GM18861 (cell line): ENCODE measurements at regions not wholly inside any gene's neighbourhood (a gene's known extent, or its start where the extent isn't known, plus 50 kb on each side); places are given as distances from the start of the nearest gene placed in this dataset.

Experiments used
- ATAC-seq: cut with Tn5 transposase; IDR thresholded peaks from one replicate; pipeline ENCODE4 v1.9.1; 2021; ENCODE audit not compliant: unreplicated experiment

DNA sequence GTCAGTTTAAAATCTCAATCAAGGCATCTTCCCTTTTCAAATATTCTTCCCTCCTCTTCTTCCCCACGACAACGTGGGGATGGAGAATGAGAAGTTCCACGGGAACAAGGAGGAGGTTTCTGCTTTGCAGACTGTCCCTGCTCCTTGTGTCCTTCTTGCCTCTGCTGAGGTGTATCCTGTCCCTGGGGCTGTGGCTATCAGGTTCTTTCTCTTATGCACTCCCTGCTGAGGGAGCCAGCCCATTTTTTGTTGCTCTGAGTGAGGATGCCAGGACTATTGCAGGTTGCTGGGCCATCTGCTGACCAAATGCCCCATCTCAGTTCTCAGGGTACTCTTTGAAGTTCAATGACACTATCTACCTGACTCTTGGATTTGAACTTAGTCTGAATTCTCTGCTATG lies 533.6 kb downstream of the RNF144B start:
- no peak for ATAC-seq

DNA sequence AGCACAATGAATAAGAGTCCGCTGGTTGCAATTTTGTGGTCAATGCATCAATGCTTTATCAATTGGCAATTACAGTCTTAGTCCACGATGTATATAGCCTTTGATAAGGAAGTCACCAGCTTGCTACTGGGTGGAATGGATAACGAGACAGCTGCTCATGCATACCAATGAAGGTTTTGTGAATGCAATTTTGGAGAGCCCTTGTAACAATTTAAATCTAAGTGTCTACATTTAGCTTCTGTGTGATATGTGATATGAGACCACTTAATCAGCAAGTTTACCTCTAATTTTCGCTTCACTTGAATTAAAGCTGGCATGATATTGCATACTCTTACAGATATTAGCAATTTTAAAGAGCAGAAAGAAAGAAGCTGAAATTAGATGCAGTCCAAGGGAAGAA lies 543.9 kb downstream of the RNF144B start:
- ATAC-seq, result no peak

DNA sequence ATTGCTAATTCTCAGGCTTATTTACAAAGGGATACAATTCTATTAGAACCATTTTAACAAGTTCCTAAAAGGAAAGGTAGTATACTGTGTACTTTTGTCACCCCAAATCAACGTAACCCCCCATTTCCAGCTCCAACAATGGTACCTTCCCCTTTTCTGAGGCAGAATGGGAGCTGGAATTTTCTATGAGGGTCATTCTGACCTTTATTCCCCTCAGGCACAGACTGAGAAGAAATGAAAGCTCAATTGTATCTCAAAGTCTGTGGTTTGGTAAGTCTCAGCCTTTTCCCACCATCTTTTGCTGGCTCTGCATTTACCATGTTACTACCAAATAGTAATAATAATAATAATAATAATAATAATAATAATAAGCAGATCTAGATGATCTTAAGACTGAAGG lies 571.0 kb downstream of the RNF144B start:
- no peak for ATAC-seq

DNA sequence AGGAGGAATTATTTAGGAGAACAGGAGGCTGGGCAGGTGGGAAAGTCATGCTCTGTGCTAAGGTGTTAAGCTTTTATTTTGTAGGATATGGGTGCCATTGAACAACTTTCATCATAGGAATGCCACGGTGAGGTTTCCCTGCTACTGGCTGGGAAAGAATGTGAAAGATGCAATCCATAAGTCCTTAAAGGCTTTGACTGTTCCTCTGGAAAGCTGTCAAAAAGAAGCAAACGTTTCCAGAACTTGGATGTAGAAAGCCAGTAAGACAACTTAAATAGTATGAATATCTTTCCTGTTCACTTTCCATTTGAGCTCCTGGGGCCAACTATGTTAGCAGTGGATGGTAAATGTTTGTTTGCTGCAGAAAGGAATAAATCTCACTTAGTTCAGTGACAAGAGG lies 574.4 kb downstream of the RNF144B start:
- ATAC-seq, result no peak

DNA sequence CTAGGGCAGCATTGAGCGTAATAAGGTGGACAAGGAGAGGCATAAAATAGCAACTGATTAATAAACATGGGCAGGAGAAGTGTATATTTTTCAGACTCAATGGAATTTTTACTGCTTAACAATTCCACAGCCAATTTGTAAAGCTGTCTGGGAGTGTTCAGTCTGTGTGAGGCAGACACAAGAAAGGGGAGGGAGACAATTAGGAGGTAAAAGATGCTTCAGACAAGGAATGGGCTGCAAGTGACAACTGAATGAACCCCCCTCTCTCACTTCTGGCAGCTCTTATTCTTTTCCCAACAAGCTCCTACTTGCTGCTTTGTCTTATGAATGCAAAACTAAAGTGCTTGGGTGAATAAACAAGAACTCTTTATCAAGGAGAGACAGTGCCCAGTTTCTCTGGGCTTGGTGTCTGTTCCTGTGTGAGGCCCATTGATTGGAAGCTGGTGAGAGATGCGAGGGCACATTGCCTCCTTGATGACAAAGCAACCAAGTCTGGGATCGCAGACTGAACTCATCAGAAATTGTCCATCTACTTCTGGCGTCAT lies 575.3 kb downstream of the RNF144B start:
- no peak for ATAC-seq

DNA sequence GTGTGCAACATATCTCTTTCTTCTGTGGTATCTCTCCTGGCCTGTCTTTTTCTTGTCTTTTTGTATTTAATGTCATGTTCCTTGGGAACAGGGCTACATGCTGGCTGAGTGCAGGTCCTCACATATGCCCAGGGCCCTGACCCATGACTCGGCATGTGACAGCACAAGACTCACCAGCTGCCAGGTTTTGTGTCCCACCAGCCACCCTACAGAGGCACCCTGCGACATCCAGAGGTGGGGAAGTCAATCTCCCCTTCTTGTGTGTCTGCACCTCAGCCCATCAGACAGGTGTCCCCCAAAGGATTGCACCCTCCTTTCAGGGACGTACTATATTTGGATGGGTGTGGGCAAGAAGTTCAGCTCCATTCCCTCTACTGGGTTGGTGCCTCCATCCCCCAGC lies 576.3 kb downstream of the RNF144B start:
- no peak for ATAC-seq

DNA sequence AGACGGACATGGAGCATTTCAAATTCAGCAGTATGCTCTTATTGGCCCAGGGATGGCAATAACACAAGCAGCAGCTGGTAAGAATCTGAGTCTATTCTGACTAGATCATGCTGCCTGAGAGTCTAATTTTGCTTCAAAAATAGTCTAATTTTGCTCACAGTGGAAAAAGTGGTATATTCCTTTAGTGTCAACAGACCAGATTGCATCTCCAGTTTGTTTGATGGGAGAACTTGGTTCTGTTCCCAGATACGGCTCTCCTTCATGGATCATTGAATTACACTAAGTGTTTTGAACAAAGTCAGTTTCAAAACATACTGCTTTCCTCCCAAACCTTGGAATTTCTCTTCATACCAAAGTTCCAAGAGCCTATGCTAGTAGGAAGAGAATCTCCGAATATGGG lies 586.1 kb downstream of the RNF144B start:
- ATAC-seq, result no peak

DNA sequence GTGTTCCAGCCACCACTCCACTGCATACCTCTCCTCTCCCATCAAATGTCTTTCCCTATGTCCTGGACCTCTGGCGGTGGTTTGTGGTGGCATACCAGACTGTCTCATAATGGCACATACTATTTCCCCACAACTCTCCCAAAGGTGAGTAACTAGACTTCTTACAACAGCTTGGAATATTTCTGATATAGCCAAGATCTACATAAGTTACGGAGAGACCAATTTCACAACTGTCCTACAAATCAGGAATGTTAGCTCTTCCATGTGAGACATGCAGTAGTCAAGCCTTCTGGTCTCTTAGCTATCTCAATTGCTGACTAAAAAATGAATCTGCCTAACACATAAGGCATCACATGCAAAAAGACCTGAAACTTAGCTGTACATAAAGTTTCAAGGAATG lies 588.9 kb downstream of the RNF144B start:
- no peak for ATAC-seq

DNA sequence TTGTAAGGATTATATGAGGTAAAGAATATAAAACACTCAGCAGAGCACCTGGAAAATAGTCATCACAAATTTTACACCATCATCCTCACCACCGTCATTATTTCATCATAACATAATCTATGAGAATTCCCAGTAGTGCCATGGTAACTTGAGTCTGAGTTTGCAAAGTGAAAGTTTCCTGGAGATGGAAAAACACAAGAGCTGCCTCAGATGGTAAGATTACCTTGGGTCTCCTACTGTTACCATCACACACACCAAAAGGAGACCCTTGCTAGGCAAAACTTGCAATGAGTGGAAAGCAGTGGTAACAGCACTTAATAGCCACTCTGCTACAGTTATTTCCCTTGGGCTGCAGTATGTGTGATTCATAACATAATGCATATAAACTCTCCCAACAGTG lies 589.8 kb downstream of the RNF144B start:
- ATAC-seq, result no peak

DNA sequence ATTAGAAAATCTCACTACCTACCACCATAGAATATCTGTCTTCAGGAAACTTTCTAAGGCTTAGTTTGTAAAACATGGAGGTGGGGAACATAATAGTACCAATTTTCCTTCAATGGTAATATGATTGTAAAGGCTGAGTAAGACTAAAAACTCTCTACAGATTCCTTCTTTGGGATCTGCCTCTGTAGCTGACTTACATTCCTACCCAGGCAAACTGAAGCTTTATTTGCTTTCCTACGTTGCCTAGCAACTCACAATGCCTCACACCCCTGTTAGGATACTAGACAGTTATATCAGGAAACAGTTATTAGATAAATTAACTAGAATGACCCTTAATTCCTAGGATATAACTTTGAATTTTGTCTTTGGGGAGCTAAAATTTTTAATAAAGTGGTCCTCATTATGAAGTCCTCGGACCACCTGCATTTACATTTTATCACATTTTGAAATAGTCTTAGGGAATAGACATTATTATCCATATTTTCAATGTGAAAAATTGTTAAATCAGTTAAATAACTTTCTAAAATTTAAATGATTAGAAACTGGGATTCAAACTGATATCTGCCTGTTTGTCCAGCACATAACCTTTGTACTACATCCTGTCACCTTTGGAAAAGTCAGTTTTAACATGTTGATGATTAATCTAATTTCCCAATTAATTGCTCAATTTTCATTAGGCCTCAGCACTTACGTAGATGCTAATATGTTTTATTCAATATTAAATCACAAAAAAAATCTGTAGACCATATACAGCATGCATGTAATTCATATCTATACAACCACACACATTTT lies 591.4 kb downstream of the RNF144B start:
- no peak for ATAC-seq

DNA sequence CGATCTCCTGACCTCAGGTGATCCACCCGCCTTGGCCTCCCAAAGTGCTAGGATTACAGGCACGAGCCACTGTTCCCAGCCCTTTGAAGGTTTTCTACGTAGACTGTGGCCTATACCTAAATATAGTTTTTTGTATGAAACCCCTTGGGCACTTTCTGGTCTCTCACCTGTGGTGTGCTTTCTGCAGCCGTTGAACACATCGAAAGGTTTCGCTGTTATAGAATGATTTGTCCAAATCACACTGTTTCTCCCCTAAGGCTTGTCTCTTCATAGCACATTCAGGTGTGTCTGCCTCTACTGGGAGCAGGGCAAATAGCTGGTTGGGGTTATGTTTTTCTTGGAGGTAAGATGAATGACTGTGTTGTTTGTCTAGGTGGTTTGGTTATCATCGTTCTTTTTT lies 597.9 kb downstream of the RNF144B start:
- ATAC-seq, result no peak

DNA sequence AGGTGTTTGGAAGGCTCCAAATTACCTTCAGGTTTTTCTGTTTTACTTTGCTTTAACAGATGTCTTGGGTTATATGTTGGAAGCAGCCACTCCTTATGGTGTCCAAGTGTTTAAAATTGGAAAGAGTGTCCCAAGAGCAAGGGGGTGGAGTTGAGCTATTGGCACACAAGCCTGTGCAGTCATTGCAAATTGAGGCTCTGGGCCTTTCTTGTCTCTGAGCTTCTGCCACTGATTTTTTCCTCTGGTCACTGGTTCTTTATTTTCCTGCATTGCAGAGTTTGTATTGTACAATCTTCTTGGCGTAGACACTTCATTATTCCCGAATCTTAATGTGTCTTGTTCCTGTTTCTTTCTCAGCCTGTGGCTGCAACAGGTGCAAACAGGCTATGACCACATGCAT lies 598.8 kb downstream of the RNF144B start:
- no peak for ATAC-seq

DNA sequence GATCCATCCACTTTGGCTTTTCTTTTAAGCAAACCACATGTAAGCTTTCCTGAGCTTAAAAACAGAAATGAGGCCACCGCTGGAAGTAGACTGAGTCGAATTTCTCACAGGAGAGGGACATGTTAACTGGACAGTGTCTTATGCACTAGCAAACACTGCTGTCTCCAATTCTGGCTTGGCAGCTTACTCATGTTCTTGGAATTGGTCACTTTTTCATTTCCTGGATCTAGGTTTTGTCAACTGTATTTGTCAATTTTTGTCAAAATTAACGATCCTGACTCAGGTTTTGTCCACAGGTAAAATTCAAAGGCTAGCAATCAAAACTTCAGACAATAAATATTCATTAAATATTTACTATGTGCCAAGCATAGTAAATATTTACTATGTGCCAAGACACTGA lies 601.5 kb downstream of the RNF144B start:
- ATAC-seq, result no peak

DNA sequence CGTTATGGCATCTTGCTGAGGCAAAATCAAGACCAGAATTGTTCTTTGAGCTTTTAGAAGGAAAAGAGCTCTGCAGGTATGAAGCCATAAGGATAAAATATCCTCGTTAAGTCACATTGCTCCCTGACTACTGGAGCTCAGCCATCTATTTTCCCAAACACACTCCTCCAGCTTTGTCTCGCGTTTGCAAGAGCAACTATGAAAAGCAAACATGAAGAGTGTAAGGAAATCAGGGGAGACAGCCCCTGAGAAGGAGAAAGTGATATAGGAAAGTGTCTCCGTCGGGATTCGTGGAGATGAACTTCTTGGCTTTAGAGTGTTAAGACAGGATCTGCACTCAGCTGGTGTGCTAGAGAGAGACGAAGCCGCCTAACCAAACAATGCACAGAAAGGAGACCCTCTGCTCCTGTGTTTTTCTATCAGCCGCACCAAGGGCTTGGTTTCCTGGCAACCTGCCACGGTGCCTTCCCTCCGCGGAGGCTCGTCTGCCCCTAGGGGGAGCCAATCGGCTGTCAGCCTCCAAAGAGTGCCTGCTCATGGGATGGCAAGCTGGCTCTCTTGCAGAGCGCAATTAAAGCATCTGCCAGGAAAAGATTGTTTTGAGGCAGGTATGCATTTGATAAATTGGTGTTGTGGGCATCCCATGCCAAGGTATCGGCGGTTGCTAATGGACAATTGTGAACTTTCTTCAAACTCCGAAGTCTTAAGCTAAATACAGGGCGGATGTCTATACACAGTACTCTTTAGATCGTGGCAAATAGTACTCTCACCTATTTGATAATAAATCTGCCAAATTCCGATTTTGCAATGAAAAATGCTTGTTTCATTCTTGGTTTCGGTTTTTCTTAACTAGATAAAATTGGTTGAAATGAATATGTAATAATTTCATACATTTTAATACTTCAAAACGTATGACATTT lies 603.2 kb downstream of the RNF144B start:
- peak; percentile 95 for ATAC-seq

DNA sequence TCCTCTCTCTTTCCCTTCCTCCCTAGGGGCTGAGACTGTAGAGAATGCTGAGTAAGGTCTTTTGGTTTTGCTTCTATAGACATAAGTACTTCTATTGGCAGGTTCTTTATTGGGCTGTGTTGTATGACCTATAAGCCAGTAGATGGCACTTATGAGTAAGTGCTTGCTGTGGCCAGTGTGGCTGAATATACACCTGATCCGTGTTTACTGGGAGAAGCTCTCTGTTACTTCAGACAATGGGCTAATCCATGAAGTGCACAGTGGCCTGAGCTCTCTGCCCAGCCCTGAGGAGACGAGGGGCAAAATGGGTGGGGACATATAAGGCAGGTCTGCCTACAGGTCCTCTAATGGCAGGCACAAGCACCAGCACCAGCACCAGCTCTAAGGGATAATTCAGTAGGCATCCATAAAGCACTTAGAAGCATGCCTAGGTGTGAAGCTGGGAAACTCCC lies 610.3 kb downstream of the RNF144B start:
- peak; percentile 98 for ATAC-seq

DNA sequence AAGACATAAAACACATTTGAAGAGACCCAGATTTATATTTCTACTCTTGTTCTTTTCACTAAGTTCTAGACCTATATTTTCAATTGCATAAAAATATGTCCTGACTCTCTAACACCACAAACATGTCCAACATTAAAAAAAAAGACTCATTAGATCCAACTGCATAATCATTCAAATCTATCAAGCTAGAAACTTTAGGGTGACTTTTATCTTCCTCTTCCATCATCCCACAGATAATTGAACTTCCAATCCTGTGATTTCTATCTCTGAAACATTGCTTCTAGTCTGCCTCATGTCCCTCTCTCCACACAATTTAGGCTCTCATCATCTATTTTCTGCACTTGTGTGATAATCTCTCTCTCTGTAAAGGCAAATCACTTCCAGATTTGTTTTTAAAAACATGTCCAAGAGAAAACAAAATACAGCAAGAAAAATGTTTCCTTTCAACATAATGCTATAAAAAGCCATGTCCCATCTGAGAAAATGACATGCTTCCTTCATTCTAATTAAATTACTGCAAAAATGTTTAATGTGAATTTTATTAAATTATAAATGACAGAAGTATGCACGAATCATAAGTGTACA lies 615.9 kb downstream of the RNF144B start:
- no peak for ATAC-seq

DNA sequence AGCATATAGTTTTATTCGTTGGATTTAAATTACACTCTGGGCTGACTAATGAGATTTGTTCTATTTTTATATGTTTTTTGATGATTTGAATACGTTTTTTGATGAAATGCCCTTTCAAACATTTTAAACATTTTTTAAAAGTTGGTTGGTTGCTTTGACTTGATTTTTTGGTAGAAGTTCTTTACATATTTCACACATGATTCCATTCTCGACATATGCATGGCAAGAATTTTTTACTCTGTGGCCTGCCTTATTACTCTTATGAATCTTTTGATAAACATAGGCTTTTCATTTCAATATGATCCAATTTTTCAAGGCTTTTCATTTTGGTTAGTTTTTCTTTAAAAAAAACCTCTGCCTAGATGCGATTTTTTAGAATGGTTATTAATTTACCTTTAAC lies 617.0 kb downstream of the RNF144B start:
- no peak for ATAC-seq

DNA sequence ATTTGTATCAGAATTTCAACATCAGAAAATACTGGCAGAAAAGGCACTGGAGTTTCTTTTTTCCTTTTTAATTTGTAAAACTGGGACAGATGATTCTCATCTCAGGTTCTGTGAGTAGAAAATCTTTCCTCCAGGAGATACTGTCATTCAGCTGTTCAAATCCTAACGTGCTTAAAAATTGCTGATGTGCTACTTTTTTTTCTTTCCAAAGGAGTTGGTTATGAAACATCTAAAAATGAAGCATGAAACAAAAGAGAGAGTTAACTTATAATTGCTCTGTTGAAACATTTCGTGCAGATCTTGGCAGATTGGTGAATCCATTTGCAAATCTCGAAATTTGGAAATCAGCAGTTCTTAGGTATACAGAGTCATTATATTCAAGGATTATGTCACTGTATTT lies 622.6 kb downstream of the RNF144B start:
- no peak for ATAC-seq

DNA sequence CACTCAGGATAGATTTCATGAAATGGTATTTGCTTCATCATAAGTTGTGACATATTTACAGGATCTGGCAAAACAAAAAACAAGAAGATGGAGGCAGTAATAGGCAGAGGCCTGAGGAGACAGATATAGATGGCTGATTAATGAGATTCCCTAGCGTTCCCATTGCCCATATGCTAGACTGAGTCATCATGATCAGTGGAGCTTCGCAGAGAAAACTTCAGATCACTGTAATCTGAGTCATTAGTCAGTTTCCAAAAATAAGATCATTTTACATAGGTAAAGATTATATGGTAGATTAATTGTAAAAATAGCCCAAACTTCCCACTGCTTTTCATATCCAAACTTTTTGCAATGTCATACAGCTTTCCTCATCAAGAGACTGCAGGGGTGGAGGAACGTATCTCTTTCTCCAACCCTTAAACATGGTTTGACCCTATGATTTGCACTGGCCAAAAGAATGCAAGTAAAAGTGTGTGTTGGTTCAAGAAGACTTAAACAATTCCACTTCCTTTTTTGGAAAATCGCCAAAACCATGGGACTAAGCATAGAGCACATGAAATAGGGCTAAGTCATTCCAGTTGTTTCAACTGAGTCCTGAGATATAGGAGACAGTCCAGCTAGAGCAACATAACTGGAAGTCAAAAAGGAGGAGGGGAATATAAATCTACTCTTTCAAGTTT lies 626.0 kb downstream of the RNF144B start:
- ATAC-seq, result no peak

DNA sequence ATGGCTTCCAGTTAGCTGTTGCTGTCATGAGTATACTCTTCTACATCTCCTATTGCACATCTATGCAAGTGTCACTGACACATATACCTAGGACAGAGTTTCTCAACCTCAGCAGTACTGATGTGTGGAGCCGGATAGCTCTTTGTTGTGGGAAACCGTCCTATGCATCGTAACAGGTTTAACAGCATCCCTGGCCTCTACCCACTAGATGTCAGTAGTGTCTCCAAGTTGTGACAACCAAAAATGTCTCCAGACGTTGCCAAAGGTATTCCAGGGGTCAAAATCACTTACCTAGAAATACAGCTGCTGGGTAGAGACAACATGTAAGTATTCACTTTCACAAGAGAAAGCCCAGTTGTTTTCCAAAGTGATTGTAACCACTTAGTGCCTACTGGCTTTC lies 637.6 kb downstream of the RNF144B start:
- no peak for ATAC-seq

DNA sequence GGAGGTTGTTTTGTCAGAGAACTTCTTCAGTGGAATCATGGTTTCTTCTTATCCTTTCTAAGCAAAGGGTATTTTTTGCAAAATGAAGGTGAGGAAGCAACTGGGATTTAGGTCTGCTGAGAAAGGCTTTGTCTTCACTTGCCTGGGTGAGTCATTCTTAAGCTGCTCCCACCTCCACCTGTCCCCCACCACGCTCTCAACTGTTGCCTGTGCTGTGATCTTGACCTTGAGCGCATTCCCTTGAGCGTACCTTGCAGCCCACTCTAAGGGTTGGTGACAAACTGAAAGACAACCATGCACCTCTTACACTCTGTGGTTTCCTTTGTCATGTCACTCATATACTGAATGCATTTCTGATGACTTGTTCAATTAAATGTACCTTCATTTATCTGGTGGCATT lies 641.1 kb downstream of the RNF144B start:
- no peak for ATAC-seq
